ENCODE measurements at regions not wholly inside any gene's neighbourhood (a gene's known extent, or its start where the extent isn't known, plus 50 kb on each side); places are given as distances from the start of the nearest gene placed in this dataset.

GRCh38 chrX:112513154-112513553 lies 166.6 kb downstream of the LHFPL1 start:
- TF ChIP-seq RAD21 (IDR thresholded peaks at IDR 0.05; ENCODE audit: low read depth) (no peak), FOXM1 (IDR thresholded peaks at IDR 0.05; ENCODE audit: borderline replicate concordance, low read depth) (no peak), TAF1 (IDR thresholded peaks at IDR 0.05; ENCODE audit: low read depth) (no peak), EP300 (IDR thresholded peaks at IDR 0.05; ENCODE audit: borderline replicate concordance) (no peak)

Data from Ishikawa (cell line).